Trophoblast cell (in vitro differentiated cells and primary cell): ENCODE measurements at regions not wholly inside any gene's neighbourhood (a gene's known extent, or its start where the extent isn't known, plus 50 kb on each side); places are given as distances from the start of the nearest gene placed in this dataset.

ENCODE experiments used
- DNase-seq, 2 donors: peaks; one replicate each; pipeline ENCODE4 v3.0.0-alpha.2; 2016
- H2AFZ ChIP-seq: 2 replicates; pipeline ENCODE4 v1.6.1; 2013; ENCODE audit warnings: low read length, moderate library complexity, mild to moderate bottlenecking; ENCODE audit not compliant: insufficient read depth, poor library complexity
- H2AK5ac ChIP-seq: 2 replicates; pipeline ENCODE4 v1.6.1; 2013; ENCODE audit warnings: mild to moderate bottlenecking, low read length
- H2BK120ac ChIP-seq: 2 replicates; pipeline ENCODE4 v1.6.1; 2013; ENCODE audit warnings: low read length, mild to moderate bottlenecking, moderate library complexity; ENCODE audit not compliant: insufficient read depth, poor library complexity
- H2BK12ac ChIP-seq: 2 replicates; pipeline ENCODE4 v1.6.1; 2013; ENCODE audit warnings: mild to moderate bottlenecking, low read length, moderate library complexity
- H2BK5ac ChIP-seq: 2 replicates; pipeline ENCODE4 v1.6.1; 2013; ENCODE audit warnings: low read length, low read depth, moderate library complexity, mild to moderate bottlenecking; ENCODE audit not compliant: poor library complexity
- H3K14ac ChIP-seq: 2 replicates; pipeline ENCODE4 v1.6.1; 2013; ENCODE audit warnings: mild to moderate bottlenecking, low read length
- H3K18ac ChIP-seq: 2 replicates; pipeline ENCODE4 v1.6.1; 2013; ENCODE audit warnings: mild to moderate bottlenecking, low read length
- H3K23ac ChIP-seq: 2 replicates; pipeline ENCODE4 v1.6.1; 2013; ENCODE audit warnings: low read length
- H3K27ac ChIP-seq: 2 replicates; pipeline ENCODE4 v1.5.1; 2013; ENCODE audit warnings: low read depth, mild to moderate bottlenecking, inconsistent platforms, low read length, moderate library complexity
- H3K27me3 ChIP-seq: 2 replicates; pipeline ENCODE4 v1.6.1; 2013; ENCODE audit warnings: inconsistent platforms, mild to moderate bottlenecking, low read length, moderate library complexity; ENCODE audit not compliant: insufficient read depth
- H3K36me3 ChIP-seq, 2 experiments: 1 replicate in 1 of 2; 2 replicates in 1 of 2; pipeline ENCODE4 v1.6.1; 2013; ENCODE audit warnings: low read length in 2 of 2, mild to moderate bottlenecking in 2 of 2, moderate library complexity in 1 of 2; ENCODE audit not compliant: insufficient read depth in 2 of 2, control insufficient read depth in 1 of 2
- H3K4ac ChIP-seq: 2 replicates; pipeline ENCODE4 v1.6.1; 2013; ENCODE audit warnings: low read depth, mild to moderate bottlenecking, low read length, moderate library complexity
- H3K4me1 ChIP-seq, 2 experiments: 1 replicate in 1 of 2; 2 replicates in 1 of 2; pipeline ENCODE4 v1.6.1; 2013; ENCODE audit warnings: low read length in 2 of 2, mild to moderate bottlenecking in 2 of 2, moderate library complexity in 1 of 2; ENCODE audit not compliant: insufficient read depth in 2 of 2, control insufficient read depth in 1 of 2
- H3K4me2 ChIP-seq: 2 replicates; pipeline ENCODE4 v1.6.1; 2013; ENCODE audit warnings: inconsistent platforms, mild to moderate bottlenecking, low read length, moderate library complexity
- H3K4me3 ChIP-seq: 2 replicates; pipeline ENCODE4 v1.5.1; 2013; ENCODE audit warnings: mild to moderate bottlenecking, low read depth, low read length, inconsistent platforms
- H3K79me1 ChIP-seq: one replicate; pipeline ENCODE4 v1.6.1; 2013; ENCODE audit warnings: low read length
- H3K79me2 ChIP-seq: 2 replicates; pipeline ENCODE4 v1.6.1; 2013; ENCODE audit warnings: low read length, mild to moderate bottlenecking; ENCODE audit not compliant: control insufficient read depth, insufficient read depth, poor library complexity
- H3K9ac ChIP-seq: 2 replicates; pipeline ENCODE4 v1.6.1; 2013; ENCODE audit warnings: mild to moderate bottlenecking, low read length
- H3K9me3 ChIP-seq: 2 replicates; pipeline ENCODE4 v1.6.1; 2013; ENCODE audit warnings: low read depth, mild to moderate bottlenecking, control low read depth, inconsistent platforms, low read length; ENCODE audit not compliant: insufficient read depth
- H4K12ac ChIP-seq: 2 replicates; pipeline ENCODE4 v1.6.1; 2013; ENCODE audit warnings: low read depth, mild to moderate bottlenecking, low read length, moderate library complexity
- H4K8ac ChIP-seq: 2 replicates; pipeline ENCODE4 v1.6.1; 2013; ENCODE audit warnings: low read depth, mild to moderate bottlenecking, low read length, moderate library complexity
- H4K91ac ChIP-seq: one replicate; pipeline ENCODE4 v1.6.1; 2013; ENCODE audit warnings: low read depth, mild to moderate bottlenecking, low read length, moderate library complexity
- whole genome bisulfite sequencing: extraction: QIAGEN DNeasy Blood & Tissue Kit; methylation state at CpG from one replicate; pipeline ENCODE4 v1.1.7; 2013; ENCODE audit warnings: missing lambda C conversion rate; ENCODE audit not compliant: insufficient read length, insufficient coverage; ENCODE audit errors: extremely low coverage; 5-methylcytosine and 5-hydroxymethylcytosine counted together

GRCh38 chr18:62448426-62448825 lies 74.4 kb upstream of the ZCCHC2 start:
- DNase-seq = no peak
- no peak overlapping the region for H2AFZ ChIP-seq
- H3K23ac ChIP-seq = no peak overlapping the region
- no peak overlapping the region for H3K4ac ChIP-seq
- H3K27ac ChIP-seq = no peak overlapping the region
- no peak overlapping the region for H4K8ac ChIP-seq
- no CpG with 5 or more reads among the region's 6 CpGs for WGBS
- H3K79me2 ChIP-seq = no peaks in the 10 kb centered on the region
- H3K14ac ChIP-seq = no peak overlapping the region
- H3K18ac ChIP-seq = no peak overlapping the region
- H3K9ac ChIP-seq = no peak overlapping the region
- H3K4me1 ChIP-seq = no peaks in the 10 kb centered on the region
- peaks cover 2% of the 10 kb centered on the region for H3K9me3 ChIP-seq
- H2AK5ac ChIP-seq = no peak overlapping the region
- no peak overlapping the region for H3K4me2 ChIP-seq
- H3K27me3 ChIP-seq = no peaks in the 10 kb centered on the region
- no peak overlapping the region for H2BK5ac ChIP-seq
- no peak overlapping the region for H2BK12ac ChIP-seq
- no peak overlapping the region for H2BK120ac ChIP-seq
- peaks cover 0 to 2% of the 10 kb centered on the region in 2 experiments for H3K36me3 ChIP-seq
- H3K79me1 ChIP-seq = no peaks in the 10 kb centered on the region
- no peak overlapping the region for H4K12ac ChIP-seq
- no peak overlapping the region for H4K91ac ChIP-seq
- H3K4me3 ChIP-seq = no peak overlapping the region

GRCh38 chr18:62449490-62450104 lies 73.2 kb upstream of the ZCCHC2 start:
- H4K91ac ChIP-seq = no peak overlapping the region
- H3K9ac ChIP-seq = no peak overlapping the region
- H3K4me1 ChIP-seq = no peaks in the 10 kb centered on the region
- no peak overlapping the region for H3K4me3 ChIP-seq
- H3K36me3 ChIP-seq = peaks cover 0 to 2% of the 10 kb centered on the region in 2 experiments
- no peaks in the 10 kb centered on the region for H3K27me3 ChIP-seq
- no CpG with 5 or more reads among the region's 7 CpGs for WGBS
- no peak overlapping the region for H3K4me2 ChIP-seq
- no peak overlapping the region for H3K14ac ChIP-seq
- no peak overlapping the region for H4K12ac ChIP-seq
- no peak overlapping the region for H2AFZ ChIP-seq
- H3K79me2 ChIP-seq = no peaks in the 10 kb centered on the region
- H3K79me1 ChIP-seq = no peaks in the 10 kb centered on the region
- H2BK5ac ChIP-seq = no peak overlapping the region
- H2BK12ac ChIP-seq = no peak overlapping the region
- no peak overlapping the region for H4K8ac ChIP-seq
- no peak overlapping the region for H3K4ac ChIP-seq
- no peak overlapping the region for H2BK120ac ChIP-seq
- H3K18ac ChIP-seq = no peak overlapping the region
- DNase-seq = no peak
- H2AK5ac ChIP-seq = no peak overlapping the region
- peaks cover 2% of the 10 kb centered on the region for H3K9me3 ChIP-seq
- H3K23ac ChIP-seq = no peak overlapping the region
- H3K27ac ChIP-seq = no peak overlapping the region

- Histone ChIP-seq H3K14ac (no peak overlapping the region), H3K4me3 (no peak overlapping the region), H4K12ac (no peak overlapping the region), H3K4me2 (no peak overlapping the region), H3K9ac (no peak overlapping the region), H3K27me3 (no peaks in the 10 kb centered on the region), H3K4me1 (no peaks in the 10 kb centered on the region), H3K27ac (no peak overlapping the region), H2BK120ac (no peak overlapping the region), H3K4ac (no peak overlapping the region), H3K9me3 (peaks cover 2% of the 10 kb centered on the region), H3K18ac (no peak overlapping the region), H2BK5ac (no peak overlapping the region), H3K36me3 (peaks cover 0 to 2% of the 10 kb centered on the region in 2 experiments), H4K8ac (no peak overlapping the region), H2AK5ac (no peak overlapping the region), H3K23ac (no peak overlapping the region), H3K79me1 (no peaks in the 10 kb centered on the region), H2BK12ac (no peak overlapping the region), H4K91ac (no peak overlapping the region), H2AFZ (no peak overlapping the region), H3K79me2 (no peaks in the 10 kb centered on the region)
- DNase-seq = no peak
- no CpG with 5 or more reads among the region's 5 CpGs for WGBS
Observed at GRCh38 chr18:62450175-62450545, 72.7 kb upstream of the ZCCHC2 start.

GRCh38 chr18:62450546-62451410 lies 72.0 kb upstream of the ZCCHC2 start:
- no peak overlapping the region for H2AFZ ChIP-seq
- no peaks in the 10 kb centered on the region for H3K4me1 ChIP-seq
- H3K9ac ChIP-seq = no peak overlapping the region
- H3K4me2 ChIP-seq = no peak overlapping the region
- peak; percentile 32 to 52 for DNase-seq
- no peak overlapping the region for H3K27ac ChIP-seq
- no peaks in the 10 kb centered on the region for H3K27me3 ChIP-seq
- no peak overlapping the region for H3K14ac ChIP-seq
- H3K9me3 ChIP-seq = peaks cover 2% of the 10 kb centered on the region
- H2BK12ac ChIP-seq = no peak overlapping the region
- no peak overlapping the region for H4K91ac ChIP-seq
- H4K8ac ChIP-seq = no peak overlapping the region
- no peak overlapping the region for H2AK5ac ChIP-seq
- no peaks in the 10 kb centered on the region for H3K79me2 ChIP-seq
- WGBS = no CpG with 5 or more reads among the region's 15 CpGs
- no peak overlapping the region for H3K23ac ChIP-seq
- no peaks in the 10 kb centered on the region for H3K79me1 ChIP-seq
- no peak overlapping the region for H2BK5ac ChIP-seq
- no peak overlapping the region for H3K18ac ChIP-seq
- peaks cover 0 to 2% of the 10 kb centered on the region in 2 experiments for H3K36me3 ChIP-seq
- no peak overlapping the region for H3K4me3 ChIP-seq
- no peak overlapping the region for H2BK120ac ChIP-seq
- H3K4ac ChIP-seq = no peak overlapping the region
- no peak overlapping the region for H4K12ac ChIP-seq
